Activated T-cell treated with anti-CD3 and anti-CD28 coated beads for 48 hours (primary cell): ENCODE measurements at regions not wholly inside any gene's neighbourhood (a gene's known extent, or its start where the extent isn't known, plus 50 kb on each side); places are given as distances from the start of the nearest gene placed in this dataset.

Experiments used
- DNase-seq: peaks from one replicate; pipeline ENCODE4 v3.0.0-alpha.2; 2020; ENCODE audit warnings: low read depth

GRCh38 chr17:31704483-31704882, 154.6 kb downstream of the COPRS start:
- DNase-seq: no peak

GRCh38 chr17:31702041-31702440, 157.0 kb downstream of the COPRS start:
- no peak for DNase-seq

GRCh38 chr17:31700973-31701372, 158.1 kb downstream of the COPRS start:
- DNase-seq: no peak

- DNase-seq: no peak
These were observed 159.2 kb downstream of the COPRS start for GRCh38 chr17:31699886-31700285.

- no peak for DNase-seq
These were observed 159.8 kb downstream of the COPRS start for GRCh38 chr17:31699281-31699680.

- DNase-seq: no peak
These were observed 160.3 kb downstream of the COPRS start for GRCh38 chr17:31698751-31699150.

- DNase-seq: no peak
These were observed 161.2 kb downstream of the COPRS start for GRCh38 chr17:31697838-31698237.

GRCh38 chr17:31696703-31697325, 162.2 kb downstream of the COPRS start:
- no peak for DNase-seq

- DNase-seq: no peak
These were observed 162.9 kb downstream of the COPRS start for GRCh38 chr17:31696184-31696602.

GRCh38 chr17:31695456-31696090, 163.5 kb downstream of the COPRS start:
- no peak for DNase-seq

- no peak for DNase-seq
These were observed 165.4 kb downstream of the COPRS start for GRCh38 chr17:31693433-31694220.

- no peak for DNase-seq
These were observed 166.4 kb downstream of the COPRS start for GRCh38 chr17:31692632-31693031.

- DNase-seq: no peak
These were observed 167.0 kb downstream of the COPRS start for GRCh38 chr17:31692027-31692426.

GRCh38 chr17:31691251-31691905, 167.7 kb downstream of the COPRS start:
- no peak for DNase-seq

- DNase-seq: no peak
These were observed 168.9 kb downstream of the COPRS start for GRCh38 chr17:31690151-31690551.

- no peak for DNase-seq
These were observed 170.3 kb downstream of the COPRS start for GRCh38 chr17:31688701-31689100.

- no peak for DNase-seq
These were observed 171.4 kb downstream of the COPRS start for GRCh38 chr17:31687505-31688126.

GRCh38 chr17:31686495-31686894, 172.5 kb downstream of the COPRS start:
- DNase-seq: no peak

GRCh38 chr17:31684901-31685300, 174.1 kb downstream of the COPRS start:
- no peak for DNase-seq

- DNase-seq: peak; percentile 41
These were observed 178.9 kb downstream of the COPRS start for GRCh38 chr17:31680126-31680525.

- no peak for DNase-seq
These were observed 179.4 kb downstream of the COPRS start for GRCh38 chr17:31679667-31680066.

- DNase-seq: no peak
These were observed 180.6 kb downstream of the COPRS start for GRCh38 chr17:31678431-31678830.
